CD4-positive, alpha-beta T cell (primary cell): ENCODE measurements at regions not wholly inside any gene's neighbourhood (a gene's known extent, or its start where the extent isn't known, plus 50 kb on each side); places are given as distances from the start of the nearest gene placed in this dataset.

Source experiments
- ATAC-seq: fragments of 200-7000 bp; cut with Tn5 transposase; one replicate; pipeline ENCODE4 v1.10.0; 2022; ENCODE audit warnings: mild to moderate bottlenecking; ENCODE audit not compliant: poor library complexity
- CTCF ChIA-PET: fragments of 350-600 bp; sonication (Branson Sonifier 250); formaldehyde crosslinking; loops from one replicate; lab custom pipeline; 2021; ENCODE audit warnings: antibody characterized with exemption, inconsistent platforms; lab: Charles Lee
- POLR2A ChIA-PET: fragments of 350-600 bp; sonication (Branson Sonifier 250); formaldehyde crosslinking; loops from one replicate; lab custom pipeline; 2021; ENCODE audit warnings: antibody characterized with exemption, inconsistent platforms; lab: Charles Lee
- DNase-seq, 14 experiments: peaks; one replicate each; pipeline ENCODE4 v3.0.0-alpha.2; 2013 to 2020; ENCODE audit warnings: mixed read lengths in 2 of 14
- H3K27ac ChIP-seq, 2 donors: one replicate each; pipeline versions ENCODE4 v1.5.1 to v1.7.0; 2013; ENCODE audit warnings: low read length in 2 of 2, low read depth in 1 of 2, mild to moderate bottlenecking in 1 of 2
- H3K27me3 ChIP-seq, 2 experiments: 1 replicate in 1 of 2; 2 replicates in 1 of 2; pipeline versions ENCODE4 v1.6.1 to v1.7.0; 2013; ENCODE audit warnings: low read length in 2 of 2, control low read depth in 1 of 2, mild to moderate bottlenecking in 1 of 2, moderate library complexity in 1 of 2; ENCODE audit not compliant: insufficient read depth in 2 of 2, control insufficient read depth in 1 of 2
- H3K36me3 ChIP-seq: one replicate; pipeline ENCODE4 v1.6.1; 2013; ENCODE audit warnings: low read length, control low read depth; ENCODE audit not compliant: insufficient read depth
- H3K4me1 ChIP-seq: one replicate; pipeline ENCODE4 v1.6.1; 2013; ENCODE audit warnings: low read length, control low read depth; ENCODE audit not compliant: insufficient read depth
- H3K4me3 ChIP-seq: one replicate; pipeline ENCODE4 v1.5.1; 2013; ENCODE audit warnings: mild to moderate bottlenecking, low read length, moderate library complexity
- H3K9me3 ChIP-seq, 2 experiments: 1 replicate in 1 of 2; 2 replicates in 1 of 2; pipeline versions ENCODE4 v1.6.1 to v1.7.0; 2013; ENCODE audit warnings: low read length in 2 of 2, mild to moderate bottlenecking in 2 of 2, control low read depth in 1 of 2, moderate library complexity in 1 of 2; ENCODE audit not compliant: control insufficient read depth in 1 of 2, insufficient read depth in 1 of 2
- H3K27ac Mint-ChIP-seq: one replicate; pipeline ENCODE4 v1.8.0; 2020; ENCODE audit warnings: mixed read lengths
- H3K27me3 Mint-ChIP-seq: one replicate; pipeline ENCODE4 v1.8.0; 2021; ENCODE audit warnings: mixed read lengths
- H3K36me3 Mint-ChIP-seq: one replicate; pipeline ENCODE4 v1.8.0; 2021; ENCODE audit warnings: low read depth, mixed read lengths
- H3K4me1 Mint-ChIP-seq: one replicate; pipeline ENCODE4 v1.8.0; 2021; ENCODE audit warnings: low read depth, mixed read lengths
- H3K4me3 Mint-ChIP-seq: one replicate; pipeline ENCODE4 v1.8.0; 2020; ENCODE audit warnings: mild to moderate bottlenecking, mixed read lengths
- H3K9me3 Mint-ChIP-seq: one replicate; pipeline ENCODE4 v1.8.0; 2020; ENCODE audit warnings: mixed read lengths
- intact Hi-C, 2 experiments: fragments of 100-400 bp; cut with DNase I in 1 of 2; cut with micrococcal nuclease in 1 of 2; formaldehyde crosslinking; loops; one replicate each; pipeline versions ENCODE4 v1.15.1 to v1.9.0; 2023 to 2025; cut with DNase I, micrococcal nuclease
- TF ChIP-seq, protein P1 (sequence below): fragments of 200-600 bp; IDR thresholded peaks from one replicate; pipeline ENCODE4 v1.8.0; 2022; ENCODE audit warnings: antibody characterized with exemption, mild to moderate bottlenecking

DNA sequence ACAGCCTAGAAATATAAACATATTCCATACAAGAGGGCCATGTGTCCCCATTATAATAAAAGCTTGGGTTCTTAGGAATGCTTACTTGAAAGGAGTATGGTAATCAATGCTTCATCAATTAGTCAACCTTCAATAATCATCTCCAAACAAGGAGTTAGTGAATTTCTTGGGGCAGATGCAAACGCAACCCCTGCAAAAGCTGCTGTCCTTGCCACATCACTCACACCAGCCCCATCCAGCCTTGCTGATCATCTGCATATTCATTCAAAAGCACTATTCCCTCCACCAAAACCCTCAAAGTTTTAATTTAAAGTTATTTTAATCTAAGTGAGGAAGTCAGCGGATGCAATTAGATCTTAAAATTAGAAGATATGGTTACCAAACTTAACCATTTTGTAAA lies 54.0 kb upstream of the VGLL4 start:
- H3K27me3 Mint-ChIP-seq: no peaks in the 10 kb centered on the region
- no peaks in the 10 kb centered on the region for H3K4me1 Mint-ChIP-seq
- peaks cover 9% of the 10 kb centered on the region for H3K36me3 ChIP-seq
- H3K27ac Mint-ChIP-seq: no peak overlapping the region
- CTCF ChIA-PET: no interaction called here
- H3K4me3 Mint-ChIP-seq: no peak overlapping the region
- no peak overlapping the region for H3K27ac ChIP-seq
- H3K27me3 ChIP-seq: no peaks in the 10 kb centered on the region
- TF ChIP-seq, protein P1, sequence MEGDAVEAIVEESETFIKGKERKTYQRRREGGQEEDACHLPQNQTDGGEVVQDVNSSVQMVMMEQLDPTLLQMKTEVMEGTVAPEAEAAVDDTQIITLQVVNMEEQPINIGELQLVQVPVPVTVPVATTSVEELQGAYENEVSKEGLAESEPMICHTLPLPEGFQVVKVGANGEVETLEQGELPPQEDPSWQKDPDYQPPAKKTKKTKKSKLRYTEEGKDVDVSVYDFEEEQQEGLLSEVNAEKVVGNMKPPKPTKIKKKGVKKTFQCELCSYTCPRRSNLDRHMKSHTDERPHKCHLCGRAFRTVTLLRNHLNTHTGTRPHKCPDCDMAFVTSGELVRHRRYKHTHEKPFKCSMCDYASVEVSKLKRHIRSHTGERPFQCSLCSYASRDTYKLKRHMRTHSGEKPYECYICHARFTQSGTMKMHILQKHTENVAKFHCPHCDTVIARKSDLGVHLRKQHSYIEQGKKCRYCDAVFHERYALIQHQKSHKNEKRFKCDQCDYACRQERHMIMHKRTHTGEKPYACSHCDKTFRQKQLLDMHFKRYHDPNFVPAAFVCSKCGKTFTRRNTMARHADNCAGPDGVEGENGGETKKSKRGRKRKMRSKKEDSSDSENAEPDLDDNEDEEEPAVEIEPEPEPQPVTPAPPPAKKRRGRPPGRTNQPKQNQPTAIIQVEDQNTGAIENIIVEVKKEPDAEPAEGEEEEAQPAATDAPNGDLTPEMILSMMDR: no peak
- H3K9me3 ChIP-seq: no peaks in the 10 kb centered on the region
- H3K36me3 Mint-ChIP-seq: peaks cover 32% of the 10 kb centered on the region
- POLR2A ChIA-PET: no interaction called here
- H3K4me1 ChIP-seq: no peaks in the 10 kb centered on the region
- intact Hi-C loops: no loop called here
- H3K4me3 ChIP-seq: no peak overlapping the region
- DNase-seq: no peak
- no peaks in the 10 kb centered on the region for H3K9me3 Mint-ChIP-seq
- no peak for ATAC-seq

- no peak overlapping the region for H3K27ac Mint-ChIP-seq
- no peak overlapping the region for H3K4me3 Mint-ChIP-seq
- TF ChIP-seq, protein P1: no peak
- intact Hi-C loops: no loop called here
- no peak overlapping the region for H3K4me3 ChIP-seq
- no peaks in the 10 kb centered on the region for H3K4me1 Mint-ChIP-seq
- POLR2A ChIA-PET: no interaction called here
- CTCF ChIA-PET: no interaction called here
- H3K27me3 Mint-ChIP-seq: no peaks in the 10 kb centered on the region
- ATAC-seq: no peak
- no peaks in the 10 kb centered on the region for H3K27me3 ChIP-seq
- no peak overlapping the region for H3K27ac ChIP-seq
- peaks cover 32% of the 10 kb centered on the region for H3K36me3 Mint-ChIP-seq
- H3K36me3 ChIP-seq: peaks cover 1% of the 10 kb centered on the region
- H3K4me1 ChIP-seq: no peaks in the 10 kb centered on the region
- H3K9me3 ChIP-seq: no peaks in the 10 kb centered on the region
- DNase-seq: no peak
- H3K9me3 Mint-ChIP-seq: no peaks in the 10 kb centered on the region
Observed at GRCh38 chr3:11696054-11696453, 52.3 kb upstream of the VGLL4 start.
